ENCODE measurements at regions not wholly inside any gene's neighbourhood (a gene's known extent, or its start where the extent isn't known, plus 50 kb on each side); places are given as distances from the start of the nearest gene placed in this dataset.

DNA sequence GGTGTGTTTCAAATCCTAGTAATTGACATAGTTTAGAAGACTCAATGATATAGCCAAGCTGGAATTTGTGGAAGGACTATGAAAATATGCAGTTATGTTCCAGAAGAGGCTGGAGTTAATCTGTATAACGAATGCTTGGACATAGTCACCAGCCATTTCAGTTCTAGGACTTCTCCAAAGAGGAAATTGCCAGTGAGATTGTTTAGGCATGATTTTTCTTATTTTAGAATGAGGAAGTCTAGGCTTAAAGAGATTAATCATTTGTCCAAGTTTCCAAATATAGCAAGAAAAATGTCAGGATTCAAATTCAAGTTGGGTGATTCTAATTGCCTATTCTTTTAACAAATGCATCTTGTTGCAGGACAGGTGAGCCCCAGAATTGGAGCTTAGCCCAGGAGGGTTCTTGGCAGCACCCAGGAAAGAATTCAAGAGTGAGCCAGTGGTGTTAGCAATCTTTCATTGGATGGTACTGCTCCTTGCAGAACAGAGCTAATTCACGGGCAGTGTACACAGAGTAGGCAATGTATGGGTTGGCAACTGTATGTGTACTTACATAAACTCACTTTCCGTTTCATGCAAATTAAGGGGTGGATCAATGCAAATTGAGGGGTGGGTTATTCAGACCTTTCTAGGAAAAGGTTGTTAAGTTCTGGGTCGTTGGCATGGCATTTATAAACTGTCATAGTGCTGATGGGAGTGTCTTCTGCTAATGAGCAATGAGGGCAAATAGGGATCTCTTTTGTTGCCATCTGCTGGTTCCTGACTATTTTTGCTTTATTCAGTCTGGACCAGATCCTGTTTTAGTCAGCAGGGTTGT is 763.1 kb upstream of the SLITRK1 start:
- ATAC-seq, result no peak
- no peaks in the 10 kb centered on the region for H3K27me3 ChIP-seq (ENCODE audit: insufficient read depth, low read length)

More for the DNA sequence above, 763.1 kb upstream of the SLITRK1 start:
- TF ChIP-seq ATF3 (IDR thresholded peaks at IDR 0.05) (no peak), SIN3A (IDR thresholded peaks at IDR 0.05; ENCODE audit: low read depth) (no peak), ZNF274 (IDR thresholded peaks at IDR 0.05; ENCODE audit: low read depth, low read length) (no peak), MAX (IDR thresholded peaks at IDR 0.05) (no peak), CBX3 (IDR thresholded peaks at IDR 0.05; ENCODE audit: low read depth) (no peak), FOSL1 (IDR thresholded peaks at IDR 0.05; ENCODE audit: low read depth) (no peak)
- TF ChIP-seq, protein P1, sequence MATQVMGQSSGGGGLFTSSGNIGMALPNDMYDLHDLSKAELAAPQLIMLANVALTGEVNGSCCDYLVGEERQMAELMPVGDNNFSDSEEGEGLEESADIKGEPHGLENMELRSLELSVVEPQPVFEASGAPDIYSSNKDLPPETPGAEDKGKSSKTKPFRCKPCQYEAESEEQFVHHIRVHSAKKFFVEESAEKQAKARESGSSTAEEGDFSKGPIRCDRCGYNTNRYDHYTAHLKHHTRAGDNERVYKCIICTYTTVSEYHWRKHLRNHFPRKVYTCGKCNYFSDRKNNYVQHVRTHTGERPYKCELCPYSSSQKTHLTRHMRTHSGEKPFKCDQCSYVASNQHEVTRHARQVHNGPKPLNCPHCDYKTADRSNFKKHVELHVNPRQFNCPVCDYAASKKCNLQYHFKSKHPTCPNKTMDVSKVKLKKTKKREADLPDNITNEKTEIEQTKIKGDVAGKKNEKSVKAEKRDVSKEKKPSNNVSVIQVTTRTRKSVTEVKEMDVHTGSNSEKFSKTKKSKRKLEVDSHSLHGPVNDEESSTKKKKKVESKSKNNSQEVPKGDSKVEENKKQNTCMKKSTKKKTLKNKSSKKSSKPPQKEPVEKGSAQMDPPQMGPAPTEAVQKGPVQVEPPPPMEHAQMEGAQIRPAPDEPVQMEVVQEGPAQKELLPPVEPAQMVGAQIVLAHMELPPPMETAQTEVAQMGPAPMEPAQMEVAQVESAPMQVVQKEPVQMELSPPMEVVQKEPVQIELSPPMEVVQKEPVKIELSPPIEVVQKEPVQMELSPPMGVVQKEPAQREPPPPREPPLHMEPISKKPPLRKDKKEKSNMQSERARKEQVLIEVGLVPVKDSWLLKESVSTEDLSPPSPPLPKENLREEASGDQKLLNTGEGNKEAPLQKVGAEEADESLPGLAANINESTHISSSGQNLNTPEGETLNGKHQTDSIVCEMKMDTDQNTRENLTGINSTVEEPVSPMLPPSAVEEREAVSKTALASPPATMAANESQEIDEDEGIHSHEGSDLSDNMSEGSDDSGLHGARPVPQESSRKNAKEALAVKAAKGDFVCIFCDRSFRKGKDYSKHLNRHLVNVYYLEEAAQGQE (IDR thresholded peaks at IDR 0.05; ENCODE audit: low read depth), result no peak
- Histone ChIP-seq H3K4me2 (ENCODE audit: low read length) (no peak overlapping the region), H3K9me3 (ENCODE audit: control insufficient read depth in 1 of 2, insufficient read depth in 1 of 2, low read depth in 1 of 2, low read length in 2 of 2) (peaks cover 0 to 3% of the 10 kb centered on the region in 2 experiments; a peak in 1 of 4 replicates), H3K27ac (ENCODE audit: low read depth, low read length) (no peak overlapping the region), H3K9ac (ENCODE audit: low read length) (no peak overlapping the region), H4K20me1 (ENCODE audit: insufficient read depth) (no peaks in the 10 kb centered on the region), H3K36me3 (ENCODE audit: control insufficient read depth in 1 of 2, insufficient read depth in 2 of 2, low read length in 2 of 2) (no peaks in the 10 kb centered on the region), H3K4me1 (ENCODE audit: control insufficient read depth in 1 of 2, insufficient read depth in 2 of 2, low read length in 2 of 2) (peaks cover 0 to 6% of the 10 kb centered on the region in 2 experiments; a peak in 1 of 4 replicates), H3K4me3 (replicated peaks in 1 of 2; ENCODE audit: low read depth in 1 of 2, low read length in 2 of 2) (no peak overlapping the region), H3K9me2 (ENCODE audit: insufficient read depth) (no peaks in the 10 kb centered on the region), H2AFZ (ENCODE audit: low read depth, low read length, poor library complexity, severe bottlenecking) (no peak overlapping the region), H3K79me2 (ENCODE audit: insufficient read depth, low read length) (no peaks in the 10 kb centered on the region)
- intact Hi-C loops (cut with micrococcal nuclease), result no loop called here
- CTCF ChIA-PET, result no interaction called here
- no peak for DNase-seq (ENCODE audit: low read depth, low spot score)
- POLR2A ChIA-PET, result no interaction called here
- RAD21 ChIA-PET (ENCODE audit: low non-redundant PET in 1 of 2, low total read pairs in 2 of 2, uncharacterized antibody in 2 of 2, unreplicated experiment in 2 of 2), result no interaction called here
- no TSS peak for BruUV-seq (replicated peaks)

Measured in HCT116 (cell line).